ENCODE measurements at regions not wholly inside any gene's neighbourhood (a gene's known extent, or its start where the extent isn't known, plus 50 kb on each side); places are given as distances from the start of the nearest gene placed in this dataset.
"Not testable (repeated sequence)": the region's sequence is repeated elsewhere in the genome, so short reads cannot be mapped to it uniquely, and the experiment has no call there.

DNA sequence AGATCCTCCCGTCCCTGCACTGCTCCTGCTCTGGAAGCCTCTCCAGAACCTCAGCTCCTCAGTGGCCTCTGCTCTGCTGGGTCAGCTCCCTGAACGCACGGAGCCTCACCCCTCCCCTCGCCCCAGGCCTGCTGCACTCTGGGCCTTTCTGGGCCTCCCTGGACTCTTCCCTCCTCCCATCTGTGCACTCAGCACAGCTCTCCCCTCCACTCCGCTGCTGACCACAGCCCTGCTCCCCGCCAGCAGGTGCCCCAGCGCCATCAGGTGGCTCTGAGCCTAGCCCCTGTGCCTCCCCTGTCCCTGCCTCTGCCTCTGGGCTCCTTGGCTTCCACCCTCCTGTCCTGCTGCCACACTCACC is 121.0 kb downstream of the TMEM121 start:
- H3K27ac Mint-ChIP-seq; H3K4me3 Mint-ChIP-seq; H3K9me3 Mint-ChIP-seq; H3K4me1 Mint-ChIP-seq (ENCODE audit: low read depth); H3K36me3 Mint-ChIP-seq (ENCODE audit: low read depth); H3K27me3 Mint-ChIP-seq (ENCODE audit: low read depth): not testable (repeated sequence)

- Mint-ChIP-seq H3K27ac (no peak overlapping the region), H3K27me3 (ENCODE audit: low read depth) (no peaks in the 10 kb centered on the region), H3K4me1 (ENCODE audit: low read depth) (peaks cover 2% of the 10 kb centered on the region), H3K4me3 (no peak overlapping the region), H3K36me3 (ENCODE audit: low read depth) (no peaks in the 10 kb centered on the region), H3K9me3 (no peaks in the 10 kb centered on the region)
Observed at GRCh38 chr14:105647784-105648608, 121.6 kb downstream of the TMEM121 start.

DNA sequence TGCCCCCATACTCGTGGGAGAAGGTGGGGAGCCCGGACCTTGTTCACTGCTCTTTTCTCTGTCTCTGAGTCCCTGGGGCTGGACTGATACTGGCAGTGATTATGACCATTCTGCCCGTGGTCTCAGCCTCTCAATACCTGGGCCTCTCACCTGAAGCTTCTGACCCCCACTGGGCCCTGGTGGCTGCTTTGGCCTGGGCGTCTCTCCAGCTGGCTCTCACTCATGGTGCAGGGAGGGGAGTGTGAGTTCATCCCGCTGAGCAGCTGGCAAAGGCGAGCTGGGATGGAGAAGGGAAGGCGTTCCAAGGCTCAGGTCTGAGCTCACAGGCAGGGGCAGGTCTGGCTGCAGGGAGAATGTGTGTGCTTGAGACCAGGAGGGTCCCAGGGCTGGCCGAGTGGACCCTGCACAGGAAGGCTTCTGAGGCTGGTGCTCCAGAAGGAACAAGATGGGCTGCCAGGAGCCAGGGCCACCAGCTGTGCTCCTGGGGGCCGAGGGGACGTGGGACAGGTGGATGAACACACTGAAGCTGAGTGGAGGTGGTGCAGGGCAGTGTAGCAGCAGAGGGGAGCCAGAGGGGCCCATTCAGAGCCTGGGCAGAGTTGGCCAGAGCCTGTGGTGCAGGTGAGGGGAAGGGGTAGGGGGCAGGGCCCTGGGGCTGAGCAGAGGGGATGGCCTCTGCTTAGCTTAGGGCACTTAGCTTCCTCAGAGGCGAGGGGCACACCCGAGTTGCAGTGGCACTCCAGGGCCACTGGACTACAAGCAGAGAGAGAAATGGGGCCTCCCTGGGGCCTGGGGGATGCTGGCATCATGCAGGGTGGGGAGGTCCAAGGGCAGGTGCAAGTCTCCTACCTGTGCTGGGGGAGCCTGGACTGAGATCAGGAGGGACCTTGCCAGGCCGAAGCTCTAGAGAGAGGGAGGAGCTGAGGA is 122.5 kb downstream of the TMEM121 start:
- not testable (repeated sequence) for H3K4me1 Mint-ChIP-seq (ENCODE audit: low read depth); H3K27me3 Mint-ChIP-seq (ENCODE audit: low read depth)

GRCh38 chr14:105652317-105652716 is 125.9 kb downstream of the TMEM121 start:
- not testable (repeated sequence) for H3K4me1 Mint-ChIP-seq (ENCODE audit: low read depth); H3K27me3 Mint-ChIP-seq (ENCODE audit: low read depth); H3K4me3 Mint-ChIP-seq; H3K9me3 Mint-ChIP-seq; H3K27ac Mint-ChIP-seq; H3K36me3 Mint-ChIP-seq (ENCODE audit: low read depth)

More for the DNA sequence above, 122.5 kb downstream of the TMEM121 start:
- not testable (repeated sequence) for H3K9me3 Mint-ChIP-seq; H3K36me3 Mint-ChIP-seq (ENCODE audit: low read depth); H3K4me3 Mint-ChIP-seq; H3K27ac Mint-ChIP-seq

DNA sequence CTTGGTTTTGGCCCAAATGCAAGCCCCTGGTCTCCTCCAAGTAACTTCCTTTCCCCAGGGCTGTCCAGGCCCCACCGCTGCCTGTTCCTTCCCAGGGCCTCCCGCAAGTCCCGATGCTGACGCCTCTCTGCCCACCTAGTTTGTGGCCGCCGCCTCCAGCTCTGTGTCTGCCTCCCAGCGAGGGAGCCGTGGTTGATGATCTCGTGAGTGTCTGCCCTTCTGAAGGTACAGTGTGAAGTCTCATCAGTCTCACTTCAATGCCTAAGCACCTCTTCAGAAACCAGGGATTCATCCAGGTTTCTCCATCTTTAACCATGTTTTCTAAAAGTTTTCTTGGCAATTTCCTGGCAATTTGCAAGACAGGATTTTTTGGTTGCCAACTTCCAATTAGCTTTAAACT is 127.5 kb downstream of the TMEM121 start:
- not testable (repeated sequence) for H3K4me3 Mint-ChIP-seq; H3K4me1 Mint-ChIP-seq (ENCODE audit: low read depth); H3K27me3 Mint-ChIP-seq (ENCODE audit: low read depth); H3K36me3 Mint-ChIP-seq (ENCODE audit: low read depth); H3K9me3 Mint-ChIP-seq; H3K27ac Mint-ChIP-seq

- peaks cover 20% of the 10 kb centered on the region for H3K9me3 Mint-ChIP-seq
Observed at GRCh38 chr14:105659255-105659654, 132.9 kb downstream of the TMEM121 start.

DNA sequence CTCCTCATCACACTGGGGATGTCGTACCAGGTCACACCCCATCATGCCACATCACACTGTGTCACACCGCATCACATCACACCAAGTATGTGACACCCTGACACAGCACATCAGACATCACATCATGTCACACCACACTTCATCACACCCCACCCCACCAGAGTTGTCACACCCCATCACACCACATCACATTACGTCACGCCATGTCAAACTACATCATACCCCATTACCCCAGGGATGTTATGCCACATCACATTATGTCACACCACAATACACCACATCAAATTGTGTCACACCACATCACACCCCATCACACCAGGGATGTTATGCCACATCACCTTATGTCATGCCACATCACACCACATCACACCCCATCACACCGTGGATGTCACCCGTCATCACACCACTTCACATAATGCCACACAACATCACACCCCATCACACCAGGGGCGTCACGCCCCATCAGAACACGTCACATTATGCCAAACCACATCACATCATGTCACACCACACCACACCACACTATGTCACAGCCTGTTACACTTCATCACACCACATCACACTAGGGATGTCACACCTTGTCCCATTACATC is 133.6 kb downstream of the TMEM121 start:
- H3K4me3 Mint-ChIP-seq: no peak overlapping the region
- H3K4me1 Mint-ChIP-seq (ENCODE audit: low read depth): no peaks in the 10 kb centered on the region
- peaks cover 5% of the 10 kb centered on the region for H3K27me3 Mint-ChIP-seq (ENCODE audit: low read depth)
- peaks cover 20% of the 10 kb centered on the region for H3K9me3 Mint-ChIP-seq
- no peak overlapping the region for H3K27ac Mint-ChIP-seq
- H3K36me3 Mint-ChIP-seq (ENCODE audit: low read depth): no peaks in the 10 kb centered on the region

More at GRCh38 chr14:105659255-105659654, 132.9 kb downstream of the TMEM121 start:
- H3K27me3 Mint-ChIP-seq (ENCODE audit: low read depth); H3K4me1 Mint-ChIP-seq (ENCODE audit: low read depth); H3K27ac Mint-ChIP-seq; H3K36me3 Mint-ChIP-seq (ENCODE audit: low read depth); H3K4me3 Mint-ChIP-seq: not testable (repeated sequence)

DNA sequence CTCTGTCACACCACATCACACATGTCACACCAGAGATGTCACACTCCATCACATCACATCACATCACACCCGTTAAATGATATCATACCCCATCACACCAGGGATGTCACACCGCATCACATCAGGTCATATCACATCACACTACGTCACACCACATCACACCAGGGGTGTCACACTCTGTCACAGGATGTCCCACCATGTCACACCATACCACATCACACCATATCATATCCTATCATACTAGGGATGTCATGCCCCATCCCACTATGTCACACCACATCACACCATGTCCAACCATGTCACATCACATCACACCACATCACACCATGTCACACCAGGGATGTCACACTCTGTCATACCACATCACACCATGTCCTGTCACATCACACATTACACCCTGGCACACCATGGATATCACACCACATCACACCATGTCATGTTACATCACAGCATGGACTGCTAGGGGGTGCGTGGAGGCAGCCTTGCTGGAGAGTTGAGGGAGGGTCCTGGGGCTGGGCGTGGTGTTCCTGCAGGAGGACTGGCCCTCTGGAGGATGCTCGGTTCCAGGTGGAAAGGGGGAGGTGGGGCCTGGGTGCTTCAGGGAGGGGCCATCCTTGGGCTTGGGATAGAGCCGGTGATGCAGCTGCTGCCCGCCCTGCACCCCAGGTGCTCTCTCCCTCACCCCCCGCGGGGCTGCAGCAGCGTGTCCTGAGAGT is 134.6 kb downstream of the TMEM121 start:
- H3K27ac Mint-ChIP-seq: no peak overlapping the region
- H3K27me3 Mint-ChIP-seq (ENCODE audit: low read depth): peaks cover 5% of the 10 kb centered on the region
- no peak overlapping the region for H3K4me3 Mint-ChIP-seq
- H3K36me3 Mint-ChIP-seq (ENCODE audit: low read depth): no peaks in the 10 kb centered on the region
- H3K9me3 Mint-ChIP-seq: peaks cover 20% of the 10 kb centered on the region
- H3K4me1 Mint-ChIP-seq (ENCODE audit: low read depth): no peaks in the 10 kb centered on the region

DNA sequence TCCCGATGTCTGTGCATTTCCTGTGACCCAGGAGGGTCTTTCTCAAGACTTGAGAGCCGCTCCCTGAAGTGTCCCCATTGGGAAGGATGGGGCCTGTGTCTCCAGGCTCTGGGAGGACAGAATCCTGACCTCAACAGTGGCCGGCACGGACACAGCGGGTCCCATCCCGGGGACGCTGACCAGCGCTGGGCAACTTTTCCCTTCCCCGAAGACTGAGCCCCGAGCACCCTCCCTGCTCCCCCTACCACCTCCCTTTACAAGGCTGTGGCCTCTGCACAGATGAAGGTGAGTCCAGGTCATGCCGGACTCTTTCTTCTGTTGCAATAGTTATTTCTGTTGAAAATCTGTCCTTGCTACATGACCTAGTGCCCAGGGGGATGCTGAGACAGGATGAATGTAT is 135.7 kb downstream of the TMEM121 start:
- not testable (repeated sequence) for H3K27me3 Mint-ChIP-seq (ENCODE audit: low read depth); H3K36me3 Mint-ChIP-seq (ENCODE audit: low read depth); H3K4me3 Mint-ChIP-seq; H3K4me1 Mint-ChIP-seq (ENCODE audit: low read depth); H3K27ac Mint-ChIP-seq
- H3K9me3 Mint-ChIP-seq: peaks cover 20% of the 10 kb centered on the region

DNA sequence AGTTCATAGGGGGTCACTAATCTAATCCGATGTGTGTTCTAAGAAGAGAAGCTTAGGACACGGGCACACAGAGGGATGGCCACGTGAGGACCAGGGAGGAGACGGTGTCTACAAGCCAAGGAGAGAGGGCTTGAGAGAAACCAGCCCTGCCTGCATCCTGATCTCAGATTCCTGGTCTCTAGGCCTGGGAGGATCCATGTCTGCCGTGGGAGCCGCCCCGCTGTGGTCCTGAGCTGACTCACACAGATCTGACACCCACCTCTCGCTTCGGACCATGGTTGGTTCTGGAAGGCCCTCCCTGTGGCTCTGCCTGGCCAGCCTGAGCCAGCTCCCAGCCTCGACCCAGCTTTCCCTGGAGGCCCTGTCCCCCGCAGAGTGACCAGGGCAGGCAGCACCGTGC is 136.2 kb downstream of the TMEM121 start:
- not testable (repeated sequence) for H3K36me3 Mint-ChIP-seq (ENCODE audit: low read depth); H3K4me1 Mint-ChIP-seq (ENCODE audit: low read depth); H3K4me3 Mint-ChIP-seq; H3K27ac Mint-ChIP-seq; H3K27me3 Mint-ChIP-seq (ENCODE audit: low read depth)
- H3K9me3 Mint-ChIP-seq: peaks cover 20% of the 10 kb centered on the region

- not testable (repeated sequence) for H3K27me3 Mint-ChIP-seq (ENCODE audit: low read depth); H3K4me1 Mint-ChIP-seq (ENCODE audit: low read depth); H3K27ac Mint-ChIP-seq; H3K36me3 Mint-ChIP-seq (ENCODE audit: low read depth); H3K4me3 Mint-ChIP-seq
- peaks cover 19% of the 10 kb centered on the region for H3K9me3 Mint-ChIP-seq
Observed at GRCh38 chr14:105663323-105663722, 136.9 kb downstream of the TMEM121 start.

DNA sequence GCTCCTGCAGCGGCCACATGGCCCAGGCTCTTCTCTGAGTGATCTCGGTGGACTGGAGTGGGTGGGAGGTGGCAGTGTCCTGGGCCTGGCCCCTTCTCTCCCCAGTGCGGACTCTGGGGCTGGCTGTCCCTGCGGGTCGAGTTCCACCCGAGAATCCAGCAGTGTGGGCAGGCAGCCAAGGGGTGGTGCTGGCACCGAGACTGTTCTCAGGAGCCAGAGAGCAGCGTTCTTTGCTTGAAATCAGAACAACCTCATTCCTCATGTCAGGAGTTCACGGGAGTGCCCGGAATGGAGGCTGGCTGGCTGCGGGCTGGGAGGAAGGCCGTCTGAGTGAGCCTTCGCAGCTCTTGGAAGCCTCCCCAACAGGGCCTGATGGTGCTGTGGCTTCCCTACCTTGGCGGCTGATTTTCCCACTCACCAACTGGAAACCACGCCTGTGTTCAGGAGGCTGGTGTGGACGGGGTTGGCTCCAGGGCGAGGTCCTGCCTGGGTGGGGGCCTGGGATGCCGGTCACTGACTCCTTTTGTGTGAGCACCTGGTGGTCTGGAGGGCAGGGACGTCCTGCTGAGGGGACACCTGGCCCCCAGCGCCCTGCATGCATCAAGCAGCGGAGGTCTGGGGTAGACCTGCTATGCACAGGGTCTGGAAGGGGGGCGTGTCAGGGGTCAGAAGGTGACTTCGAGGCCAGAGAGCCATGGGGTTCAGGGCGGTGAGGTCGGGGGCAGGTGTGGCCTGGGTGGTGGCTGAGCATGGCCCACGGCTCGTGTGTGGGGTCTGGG is 137.6 kb downstream of the TMEM121 start:
- H3K4me1 Mint-ChIP-seq (ENCODE audit: low read depth); H3K27ac Mint-ChIP-seq; H3K36me3 Mint-ChIP-seq (ENCODE audit: low read depth); H3K4me3 Mint-ChIP-seq; H3K27me3 Mint-ChIP-seq (ENCODE audit: low read depth): not testable (repeated sequence)
- H3K9me3 Mint-ChIP-seq: peaks cover 14% of the 10 kb centered on the region

DNA sequence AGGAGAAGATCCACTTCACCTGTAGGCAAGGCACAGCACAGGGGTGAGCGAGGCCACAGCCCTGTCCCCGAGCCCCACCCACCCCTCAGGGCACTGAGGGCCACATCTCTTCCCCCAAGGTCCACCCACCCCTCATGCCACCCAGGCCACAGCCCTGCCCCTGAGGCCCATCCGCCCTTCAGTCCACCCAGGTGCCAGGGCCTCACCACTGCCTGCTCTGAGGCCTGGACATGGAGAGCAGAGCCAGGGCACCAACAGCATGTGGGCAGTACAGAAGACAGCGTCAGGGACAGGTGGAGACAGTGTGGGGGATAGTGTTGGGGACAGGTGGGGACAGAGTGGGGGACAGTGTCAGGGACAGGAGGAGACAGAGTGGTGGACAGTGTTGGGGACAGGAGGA is 138.3 kb downstream of the TMEM121 start:
- no peaks in the 10 kb centered on the region for H3K36me3 Mint-ChIP-seq (ENCODE audit: low read depth)
- no peaks in the 10 kb centered on the region for H3K4me1 Mint-ChIP-seq (ENCODE audit: low read depth)
- no peak overlapping the region for H3K4me3 Mint-ChIP-seq
- H3K27me3 Mint-ChIP-seq (ENCODE audit: low read depth): no peaks in the 10 kb centered on the region
- no peak overlapping the region for H3K27ac Mint-ChIP-seq
- peaks cover 12% of the 10 kb centered on the region for H3K9me3 Mint-ChIP-seq
